ENCODE measurements at regions not wholly inside any gene's neighbourhood (a gene's known extent, or its start where the extent isn't known, plus 50 kb on each side); places are given as distances from the start of the nearest gene placed in this dataset.
A peak's percentile ranks its signal among the peaks of the same experiment; 100 is the strongest.

DNA sequence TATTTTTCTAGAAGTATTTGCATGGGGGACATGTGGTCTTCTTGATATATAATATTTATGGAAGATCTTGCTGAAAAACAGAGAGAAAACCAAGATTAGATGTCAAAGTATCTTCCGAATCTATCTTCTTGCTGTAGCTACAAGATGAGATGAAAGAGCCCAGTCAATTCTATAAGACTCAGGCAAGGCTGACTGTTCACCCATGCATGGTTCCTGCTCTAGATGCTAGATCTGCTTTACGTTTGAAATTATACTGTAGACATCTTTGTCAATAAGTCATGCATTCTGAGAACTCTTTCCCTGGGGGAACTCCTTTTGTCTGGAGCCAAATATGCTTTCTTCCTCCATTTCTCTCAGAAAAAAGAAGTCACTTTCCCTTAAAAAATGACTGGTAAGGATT lies 1292.0 kb downstream of the XPNPEP1 start:
- TF ChIP-seq, protein P1, sequence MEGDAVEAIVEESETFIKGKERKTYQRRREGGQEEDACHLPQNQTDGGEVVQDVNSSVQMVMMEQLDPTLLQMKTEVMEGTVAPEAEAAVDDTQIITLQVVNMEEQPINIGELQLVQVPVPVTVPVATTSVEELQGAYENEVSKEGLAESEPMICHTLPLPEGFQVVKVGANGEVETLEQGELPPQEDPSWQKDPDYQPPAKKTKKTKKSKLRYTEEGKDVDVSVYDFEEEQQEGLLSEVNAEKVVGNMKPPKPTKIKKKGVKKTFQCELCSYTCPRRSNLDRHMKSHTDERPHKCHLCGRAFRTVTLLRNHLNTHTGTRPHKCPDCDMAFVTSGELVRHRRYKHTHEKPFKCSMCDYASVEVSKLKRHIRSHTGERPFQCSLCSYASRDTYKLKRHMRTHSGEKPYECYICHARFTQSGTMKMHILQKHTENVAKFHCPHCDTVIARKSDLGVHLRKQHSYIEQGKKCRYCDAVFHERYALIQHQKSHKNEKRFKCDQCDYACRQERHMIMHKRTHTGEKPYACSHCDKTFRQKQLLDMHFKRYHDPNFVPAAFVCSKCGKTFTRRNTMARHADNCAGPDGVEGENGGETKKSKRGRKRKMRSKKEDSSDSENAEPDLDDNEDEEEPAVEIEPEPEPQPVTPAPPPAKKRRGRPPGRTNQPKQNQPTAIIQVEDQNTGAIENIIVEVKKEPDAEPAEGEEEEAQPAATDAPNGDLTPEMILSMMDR (conservative IDR thresholded peaks at IDR 0.05), result no peak
- no peak overlapping the region for H3K27ac ChIP-seq

DNA sequence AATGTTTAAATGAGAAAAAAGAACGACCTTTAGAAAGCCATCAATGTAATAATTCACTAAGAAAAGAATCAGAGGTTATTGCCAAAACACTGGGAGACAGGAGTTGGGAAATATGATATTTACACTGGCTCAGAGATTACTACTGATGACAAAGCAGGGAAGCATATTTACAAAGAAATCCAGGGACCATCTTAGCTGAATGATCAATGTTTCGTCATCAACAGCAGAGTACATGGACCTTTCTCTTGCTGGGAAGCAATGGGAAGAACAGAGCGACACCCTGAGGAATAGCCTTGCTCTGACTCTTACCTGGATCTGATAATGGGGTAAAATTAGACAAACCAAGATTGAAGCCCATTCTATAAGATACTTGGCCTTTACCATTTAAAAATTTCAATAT lies 1293.5 kb downstream of the XPNPEP1 start:
- no peak overlapping the region for H3K27ac ChIP-seq
- TF ChIP-seq, protein P1 (conservative IDR thresholded peaks at IDR 0.05), result 0 out of 2 replicates have a peak, but pooled peaks have one; percentile 12

DNA sequence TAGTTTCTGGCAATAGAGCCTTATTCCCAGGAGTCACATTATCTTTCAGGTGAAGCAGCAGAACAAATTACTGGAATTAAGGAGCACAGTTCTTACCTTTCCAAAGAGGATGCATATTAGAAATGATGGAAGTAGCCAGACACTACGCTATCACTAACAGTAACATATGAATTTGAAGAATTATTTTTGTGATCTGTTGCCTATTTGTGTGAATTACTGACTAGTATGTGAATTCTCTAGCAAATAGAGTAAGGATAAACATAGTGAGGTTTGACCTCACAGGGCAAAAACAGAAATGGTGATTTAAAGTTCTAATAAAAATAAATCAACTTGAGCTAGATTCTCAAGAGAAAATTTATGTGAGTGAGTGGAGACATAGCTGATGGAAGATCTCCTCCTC lies 1299.3 kb downstream of the XPNPEP1 start:
- TF ChIP-seq, protein P1 (conservative IDR thresholded peaks at IDR 0.05), result no peak
- H3K27ac ChIP-seq, result no peak overlapping the region

DNA sequence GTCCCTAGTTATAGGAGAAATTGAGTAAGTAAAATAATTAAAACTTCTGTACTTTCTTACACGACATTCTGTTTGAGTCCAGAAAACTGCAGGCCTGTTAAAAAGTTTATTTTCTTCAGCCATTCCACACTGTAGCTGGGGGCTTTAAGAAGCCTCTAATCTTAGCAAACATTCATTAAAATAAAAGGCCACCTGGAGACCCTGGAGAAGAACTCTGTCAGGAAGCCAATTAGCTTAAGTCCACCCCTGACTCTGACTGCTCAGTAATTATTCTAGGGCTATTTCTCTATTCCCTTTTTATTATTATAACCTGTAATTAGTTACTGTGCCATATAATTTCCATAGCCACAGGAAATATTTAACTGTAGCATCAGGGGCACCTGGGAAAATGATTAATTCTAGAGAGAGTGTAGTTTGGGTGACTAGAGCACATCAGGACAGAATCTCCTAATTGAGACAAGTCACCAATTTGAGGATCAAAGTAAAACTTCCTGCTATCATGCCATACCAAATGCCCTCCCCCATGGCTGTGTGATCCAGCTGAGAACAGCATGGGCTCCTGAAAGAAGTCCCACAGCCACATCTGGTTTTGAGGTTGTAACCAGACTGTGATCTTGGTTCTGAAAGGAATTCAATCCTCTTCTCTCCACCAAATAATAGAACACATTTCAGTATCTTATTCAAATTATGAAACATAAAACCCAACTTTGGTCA lies 1302.3 kb downstream of the XPNPEP1 start:
- TF ChIP-seq, protein P1 (conservative IDR thresholded peaks at IDR 0.05), result no peak

DNA sequence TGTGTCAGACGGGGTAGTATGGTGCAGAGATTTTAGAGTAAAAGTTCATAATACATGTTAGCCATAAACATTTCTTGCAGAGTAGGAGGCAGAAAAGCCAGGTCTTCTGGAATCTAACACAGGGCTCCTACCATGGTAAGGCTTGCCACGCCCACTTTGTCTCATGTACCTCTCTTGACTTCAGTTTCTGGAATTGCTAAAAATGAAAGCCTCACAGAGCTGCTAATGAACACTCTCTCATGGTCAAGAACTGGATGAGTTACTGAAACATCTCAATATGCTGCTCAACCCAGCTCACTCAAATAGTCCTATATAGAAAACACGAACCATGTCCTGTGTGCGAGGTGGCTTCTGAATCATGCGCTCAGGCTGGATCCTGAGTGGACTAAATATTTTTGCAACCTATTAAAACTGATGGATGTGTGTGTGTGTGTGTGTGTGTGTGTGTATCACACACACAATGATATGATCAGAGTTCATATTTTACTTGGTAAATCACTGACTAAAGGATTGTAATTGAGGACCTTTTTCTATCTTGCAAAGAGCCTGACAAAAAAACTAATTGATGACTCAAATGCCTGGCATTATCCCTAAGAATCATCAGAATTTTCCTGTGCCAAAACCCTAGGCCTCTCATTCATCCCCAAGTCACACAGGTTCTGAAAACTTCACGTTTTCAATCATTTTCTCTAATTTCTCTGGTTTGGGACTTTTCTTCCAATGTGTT lies 1306.6 kb downstream of the XPNPEP1 start:
- TF ChIP-seq, protein P1 (conservative IDR thresholded peaks at IDR 0.05), result no peak
- no peak overlapping the region for H3K27ac ChIP-seq

More for the DNA sequence above, 1302.3 kb downstream of the XPNPEP1 start:
- H3K27ac ChIP-seq, result no peak overlapping the region

DNA sequence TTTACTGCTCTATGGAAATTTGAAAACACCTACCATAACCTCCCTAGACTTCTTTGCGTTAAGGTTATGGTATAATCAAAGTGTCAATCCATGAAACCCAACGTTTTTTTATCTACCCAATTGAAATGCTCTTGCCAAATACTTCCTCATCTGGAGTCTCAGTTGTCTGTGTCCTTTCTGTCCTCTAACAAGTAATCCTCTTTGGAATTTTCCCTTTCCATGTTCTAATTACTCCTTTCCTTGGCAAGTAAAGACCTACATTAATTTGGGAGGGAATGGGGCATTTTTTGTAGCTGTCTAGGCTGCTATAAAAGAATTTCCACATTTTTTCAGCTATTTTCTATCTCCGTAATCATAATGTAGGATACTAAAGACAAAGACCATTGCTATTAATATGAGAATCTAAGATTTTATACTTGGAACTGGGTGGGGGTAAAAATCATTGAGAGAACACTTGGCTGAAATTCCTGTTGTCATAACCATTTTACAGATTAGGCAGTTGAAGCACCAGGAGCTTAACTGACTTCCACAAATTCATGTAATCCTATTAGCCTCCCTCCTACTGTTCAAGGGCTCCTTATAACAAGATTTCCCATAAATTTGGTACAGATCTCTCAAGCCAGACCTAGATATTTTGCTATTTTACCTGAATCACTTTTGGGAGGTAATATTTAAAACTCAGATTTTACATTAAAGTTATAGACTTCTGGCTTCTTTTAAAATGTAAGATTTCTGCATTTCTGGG lies 1307.6 kb downstream of the XPNPEP1 start:
- no peak overlapping the region for H3K27ac ChIP-seq
- TF ChIP-seq, protein P1 (conservative IDR thresholded peaks at IDR 0.05), result no peak

DNA sequence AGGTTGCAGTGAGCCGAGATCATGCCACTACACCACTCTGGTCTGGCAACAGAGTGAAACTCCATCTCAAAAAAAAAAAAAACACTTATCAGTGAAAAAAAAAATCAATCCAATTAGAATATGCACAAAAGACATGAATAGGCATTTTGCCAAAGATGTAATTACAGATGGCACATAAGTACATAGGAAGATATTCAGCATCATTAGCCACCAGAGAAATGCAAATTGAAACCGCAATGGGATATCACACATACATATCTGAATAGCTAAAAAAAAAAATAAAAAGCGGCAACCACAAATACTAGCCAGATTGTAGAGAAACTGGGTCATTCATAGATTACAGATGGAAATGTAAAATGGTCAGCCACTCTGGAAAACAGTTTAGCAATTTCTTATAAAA lies 1310.8 kb downstream of the XPNPEP1 start:
- TF ChIP-seq, protein P1 (conservative IDR thresholded peaks at IDR 0.05), result no peak
- no peak overlapping the region for H3K27ac ChIP-seq

Measured in VCaP (cell line).